ENCODE measurements at regions not wholly inside any gene's neighbourhood (a gene's known extent, or its start where the extent isn't known, plus 50 kb on each side); places are given as distances from the start of the nearest gene placed in this dataset.

GRCh38 chr10:109529258-109529657 lies 394.1 kb downstream of the XPNPEP1 start:
- Mint-ChIP-seq H3K4me3 (no peak overlapping the region), H3K9me3 (peaks cover 26% of the 10 kb centered on the region), H3K4me1 (no peaks in the 10 kb centered on the region), H3K36me3 (ENCODE audit: low read depth) (peaks cover 7% of the 10 kb centered on the region), H3K27me3 (ENCODE audit: insufficient read depth, low read depth, poor library complexity) (no peaks in the 10 kb centered on the region), H3K27ac (no peak overlapping the region)
- H4K20me1 ChIP-seq (replicated peaks; ENCODE audit: insufficient read depth): no peaks in the 10 kb centered on the region
- no peaks in the 10 kb centered on the region for H3K36me3 ChIP-seq (ENCODE audit: insufficient read depth)
- H3K4me1 ChIP-seq (ENCODE audit: insufficient read depth): no peaks in the 10 kb centered on the region
- H2AFZ ChIP-seq: no peak overlapping the region
- H3F3A ChIP-seq (replicated peaks; ENCODE audit: low read depth): no peaks in the 10 kb centered on the region
- no peaks in the 10 kb centered on the region for H3K27me3 ChIP-seq (ENCODE audit: insufficient read depth)
- ATAC-seq (no peak), DNase-seq (ENCODE audit: low spot score) (no peak)
- TF ChIP-seq CREB1 (CRISPR knock-in tag; IDR thresholded peaks at IDR 0.05; ENCODE audit: low read depth) (no peak), ZNF462 (CRISPR knock-in tag; IDR thresholded peaks at IDR 0.05) (no peak), EZH2 (IDR thresholded peaks at IDR 0.05; ENCODE audit: low read depth, unreplicated experiment) (no peak), NANOG (IDR thresholded peaks at IDR 0.05; ENCODE audit: borderline replicate concordance) (no peak)
- H3K4me2 ChIP-seq: no peak overlapping the region
- no peaks in the 10 kb centered on the region for H3K9me2 ChIP-seq (ENCODE audit: insufficient read depth)
- H3K79me2 ChIP-seq (replicated peaks; ENCODE audit: insufficient read depth): no peaks in the 10 kb centered on the region
- no peak overlapping the region for H3K27ac ChIP-seq (ENCODE audit: low read depth)
- no peak overlapping the region for H3K4me3 ChIP-seq

- no peak for ATAC-seq
- H3K27me3 ChIP-seq (ENCODE audit: insufficient read depth): no peaks in the 10 kb centered on the region
- H3K4me3 ChIP-seq: no peak overlapping the region
- H3F3A ChIP-seq (replicated peaks; ENCODE audit: low read depth): no peaks in the 10 kb centered on the region
- no peak for DNase-seq (ENCODE audit: low spot score)
- Mint-ChIP-seq H3K36me3 (ENCODE audit: low read depth) (peaks cover 3% of the 10 kb centered on the region; the same call in 1 of the 3 replicates), H3K27me3 (ENCODE audit: insufficient read depth, low read depth, poor library complexity) (no peaks in the 10 kb centered on the region), H3K4me3 (no peak overlapping the region), H3K9me3 (peaks cover 11% of the 10 kb centered on the region; the same call in 2 of the 3 replicates), H3K4me1 (no peaks in the 10 kb centered on the region), H3K27ac (no peak overlapping the region)
- H3K9me2 ChIP-seq (ENCODE audit: insufficient read depth): no peaks in the 10 kb centered on the region; the same call in 1 of the 2 replicates
- H2AFZ ChIP-seq: no peak overlapping the region
- H4K20me1 ChIP-seq (replicated peaks; ENCODE audit: insufficient read depth): no peaks in the 10 kb centered on the region
- H3K79me2 ChIP-seq (replicated peaks; ENCODE audit: insufficient read depth): no peaks in the 10 kb centered on the region
- no peak overlapping the region for H3K4me2 ChIP-seq
- no peak for TF ChIP-seq NANOG (IDR thresholded peaks at IDR 0.05; ENCODE audit: borderline replicate concordance)
- TF ChIP-seq STAT1 (IDR thresholded peaks at IDR 0.05; ENCODE audit: unreplicated experiment): no peak
- H3K4me1 ChIP-seq (ENCODE audit: insufficient read depth): no peaks in the 10 kb centered on the region
- H3K36me3 ChIP-seq (ENCODE audit: insufficient read depth): no peaks in the 10 kb centered on the region
- no peak overlapping the region for H3K27ac ChIP-seq (ENCODE audit: low read depth)
Observed at GRCh38 chr10:109517748-109518147, 405.6 kb downstream of the XPNPEP1 start.

Data from GM23338 (cell line).